K562 (cell line): ENCODE measurements at regions not wholly inside any gene's neighbourhood (a gene's known extent, or its start where the extent isn't known, plus 50 kb on each side); places are given as distances from the start of the nearest gene placed in this dataset.

Experiments
- ATAC-seq: fragments of 200-7000 bp; cut with Tn5 transposase; 3 replicates; pipeline ENCODE4 v1.9.1; 2020; ENCODE audit warnings: moderate library complexity
- BruUV-seq: library from RNA; stranded (reverse); fragments of 400-500 nt; replicated peaks from 2 replicates; lab custom pipeline; 2021; lab: Mats Ljungman, UMichigan
- CTCF ChIA-PET: fragments of 300-600 bp; formaldehyde crosslinking; extraction: SDS; loops from one replicate; lab custom pipeline; 2021; ENCODE audit warnings: low intra/inter-chr PET ratio; lab: Yijun Ruan, JAX
- POLR2A ChIA-PET: fragments of 300-600, 350-650 bp; sonication (Branson Sonifier 250); formaldehyde crosslinking; extraction: SDS; loops from one replicate; lab custom pipeline; 2021; ENCODE audit warnings: antibody characterized with exemption, inconsistent platforms; lab: Yijun Ruan, JAX
- DNase-seq, 4 experiments: peaks; one replicate each; pipeline versions ENCODE4 v3.0.0 to v3.0.0-alpha.2; 2011 to 2018; ENCODE audit warnings: low spot score in 3 of 4, mixed read lengths in 3 of 4; ENCODE audit errors: extremely low read depth in 1 of 4
- FAIRE-seq: peaks from 2 replicates; lab custom pipeline; 2011; peaks lifted over from hg19 to GRCh38; lab: Jason Lieb, UNC
- H2AFZ ChIP-seq: 2 replicates; pipeline ENCODE4 v1.6.0; 2011; ENCODE audit warnings: low read depth, low read length, control low read depth, inconsistent platforms
- H3K27ac ChIP-seq: fragments of 200-600 bp; 3 replicates; pipeline ENCODE4 v1.8.0; 2011; ENCODE audit warnings: low read depth, mild to moderate bottlenecking, control low read depth, inconsistent platforms, low read length, moderate library complexity, mixed read lengths; ENCODE audit errors: extremely low read depth
- H3K27me3 ChIP-seq, 2 experiments: fragments of 300-600 bp in 1 of 2; 2 replicates in 1 of 2; 3 replicates in 1 of 2; pipeline versions ENCODE4 v1.6.0 to v1.8.0; 2011; ENCODE audit warnings: inconsistent platforms in 2 of 2, low read length in 2 of 2, mild to moderate bottlenecking in 1 of 2, mixed read lengths in 1 of 2, moderate library complexity in 1 of 2; ENCODE audit not compliant: control insufficient read depth in 2 of 2, insufficient read depth in 2 of 2
- H3K36me3 ChIP-seq: fragments of 300-600 bp; 3 replicates; pipeline ENCODE4 v1.8.0; 2011; ENCODE audit warnings: mild to moderate bottlenecking, low read length, inconsistent platforms; ENCODE audit not compliant: control insufficient read depth, insufficient read depth
- H3K4me1 ChIP-seq, 2 experiments: fragments of 200-600 bp in 1 of 2; replicated peaks in 1 of 2; 2 replicates in 1 of 2; 3 replicates in 1 of 2; pipeline versions ENCODE4 v1.5.1 to v1.8.0; 2011; ENCODE audit warnings: inconsistent platforms in 2 of 2, low read length in 2 of 2, mild to moderate bottlenecking in 1 of 2, mixed read lengths in 1 of 2, moderate library complexity in 1 of 2; ENCODE audit not compliant: control insufficient read depth in 2 of 2, insufficient read depth in 2 of 2
- H3K4me2 ChIP-seq: 2 replicates; pipeline ENCODE4 v1.6.1; 2011; ENCODE audit warnings: low read length, control low read depth, inconsistent platforms, mixed read lengths; ENCODE audit not compliant: insufficient read depth
- H3K4me3 ChIP-seq: fragments of 200-600 bp; sonication (generic), shearing (Covaris generic); 2 replicates; pipeline ENCODE4 v1.5.1; 2016; ENCODE audit warnings: control low read depth, inconsistent platforms
- H3K79me2 ChIP-seq: fragments of 200-600 bp; 3 replicates; pipeline ENCODE4 v1.8.0; 2011; ENCODE audit warnings: low read length, inconsistent platforms; ENCODE audit not compliant: control insufficient read depth, insufficient read depth
- H3K9ac ChIP-seq, 2 experiments: 2 replicates each; pipeline versions ENCODE4 v1.6.0 to v1.6.1; 2011; ENCODE audit warnings: low read depth in 2 of 2, low read length in 2 of 2, control low read depth in 1 of 2, inconsistent platforms in 1 of 2, mild to moderate bottlenecking in 1 of 2, mixed read lengths in 1 of 2; ENCODE audit not compliant: insufficient read depth in 1 of 2
- H3K9me1 ChIP-seq: one replicate; pipeline ENCODE4 v1.6.0; 2011; ENCODE audit warnings: inconsistent platforms, mild to moderate bottlenecking, low read length, moderate library complexity; ENCODE audit not compliant: control insufficient read depth, insufficient read depth
- H3K9me3 ChIP-seq: replicated peaks from 2 replicates; pipeline ENCODE4 v1.5.1; 2011; ENCODE audit warnings: low read depth, low read length, inconsistent platforms; ENCODE audit not compliant: control insufficient read depth, insufficient read depth
- H4K20me1 ChIP-seq: replicated peaks from 2 replicates; pipeline ENCODE4 v1.6.1; 2011; ENCODE audit warnings: low read length, inconsistent platforms, mixed read lengths; ENCODE audit not compliant: control insufficient read depth, insufficient read depth
- ARID3A ChIP-seq: IDR thresholded peaks from 2 replicates; pipeline ENCODE4 v1.6.1; 2012; ENCODE audit warnings: low read depth, low read length, improper control_type of control experiment, borderline replicate concordance
- LARP7 ChIP-seq: fragments of 450-650 bp; IDR thresholded peaks from 2 replicates; pipeline ENCODE4 v1.6.1; 2016
- MITF ChIP-seq: IDR thresholded peaks from 2 replicates; pipeline ENCODE4 v1.6.1; 2014; ENCODE audit warnings: antibody characterized with exemption
- NELFE ChIP-seq: IDR thresholded peaks from 2 replicates; pipeline ENCODE4 v1.6.1; 2011; ENCODE audit warnings: mild to moderate bottlenecking; ENCODE audit not compliant: insufficient read depth, insufficient read length
- PHTF2 ChIP-seq: fragments of 250-450 bp; sonication (Bioruptor Pico); IDR thresholded peaks from 2 replicates; pipeline ENCODE4 v1.5.0; 2021; ENCODE audit warnings: mild to moderate bottlenecking
- RBM14 ChIP-seq: fragments of 200-400 bp; formaldehyde crosslinking; IDR thresholded peaks from 2 replicates; pipeline ENCODE4 v1.6.1; 2018; ENCODE audit warnings: low read depth, mild to moderate bottlenecking, low read length, moderate library complexity, borderline replicate concordance; ENCODE audit not compliant: insufficient read depth
- RFX1 ChIP-seq: fragments of 450-650 bp; IDR thresholded peaks from 2 replicates; pipeline ENCODE4 v1.6.1; 2016; ENCODE audit warnings: mild to moderate bottlenecking, moderate library complexity
- ZFP36 ChIP-seq: fragments of 150-350 bp; IDR thresholded peaks from 2 replicates; pipeline ENCODE4 v1.6.1; 2018; ENCODE audit warnings: low read length, low read depth; ENCODE audit not compliant: partially characterized antibody
- ZFX ChIP-seq: sonication (generic); formaldehyde crosslinking; IDR thresholded peaks from 2 replicates; pipeline ENCODE4 v1.8.0; 2022; ENCODE audit warnings: mild to moderate bottlenecking, missing genetic modification reagents, moderate library complexity
- ZNF282 ChIP-seq: sonication (generic); formaldehyde crosslinking; IDR thresholded peaks from 2 replicates; pipeline ENCODE4 v1.8.1; 2023; ENCODE audit warnings: missing genetic modification reagents
- ZNF449 ChIP-seq: fragments of 250-450 bp; sonication (Bioruptor Pico); IDR thresholded peaks from 2 replicates; pipeline ENCODE4 v1.8.0; 2022; ENCODE audit warnings: moderate library complexity, mild to moderate bottlenecking, inconsistent platforms
- ZNF511 ChIP-seq: sonication (generic); formaldehyde crosslinking; IDR thresholded peaks from 2 replicates; pipeline ENCODE4 v1.8.0; 2022; ENCODE audit warnings: mild to moderate bottlenecking, missing genetic modification reagents
- WGBS: fragments of 100-300 bp; shearing (Covaris generic); methylation state at CpG from one replicate; pipeline ENCODE4 v1.1.6; 2016; ENCODE audit warnings: low coverage, mixed read lengths; ENCODE audit not compliant: insufficient coverage; ENCODE audit errors: missing lambda C conversion rate; 5-methylcytosine and 5-hydroxymethylcytosine counted together
- in situ Hi-C: fragments of 300-500 bp; cut with MboI; formaldehyde crosslinking; loops from 4 replicates; pipeline ENCODE4 v1.15.0; 2018; ENCODE audit warnings: inconsistent platforms, mixed read lengths
- intact Hi-C: fragments of 100-400 bp; cut with micrococcal nuclease; formaldehyde crosslinking; loops from 2 replicates; pipeline ENCODE4 v1.14.2; 2022
- TF ChIP-seq, protein P1 (sequence below), 2 experiments: fragments of 200-800 bp in 1 of 2; sonication (Bioruptor generic) in 1 of 2; sonication (generic) in 1 of 2; formaldehyde crosslinking in 1 of 2; IDR thresholded peaks in 1 of 2; conservative IDR thresholded peaks in 1 of 2; 2 replicates each; pipeline versions ENCODE4 v1.5.0 to v1.6.1; 2016 to 2020; ENCODE audit warnings: missing compliant biosample characterization in 1 of 2, missing genetic modification characterization in 1 of 2, missing genetic modification reagents in 1 of 2

GRCh38 chr1:209405183-209405814 lies 178.2 kb upstream of the CAMK1G start:
- CTCF ChIA-PET = no interaction called here
- no peak overlapping the region for H2AFZ ChIP-seq
- no peaks in the 10 kb centered on the region for H3K79me2 ChIP-seq
- no peaks in the 10 kb centered on the region for H3K4me1 ChIP-seq
- BruUV-seq = no TSS peak
- H3K27me3 ChIP-seq = no peaks in the 10 kb centered on the region
- H3K4me3 ChIP-seq = no peak overlapping the region
- intact Hi-C loops = no loop called here
- WGBS = 0% methylated on average over 5 of the region's 5 CpGs
- POLR2A ChIA-PET = no interaction called here
- no peaks in the 10 kb centered on the region for H3K9me1 ChIP-seq
- FAIRE-seq (no peak), DNase-seq (no peak), ATAC-seq (no peak)
- no peaks in the 10 kb centered on the region for H4K20me1 ChIP-seq
- no peak overlapping the region for H3K4me2 ChIP-seq
- in situ Hi-C loops = no loop called here
- no peak overlapping the region for H3K9ac ChIP-seq
- H3K9me3 ChIP-seq = no peaks in the 10 kb centered on the region
- no peak overlapping the region for H3K27ac ChIP-seq
- no peaks in the 10 kb centered on the region for H3K36me3 ChIP-seq
- no peak for TF ChIP-seq LARP7
- TF ChIP-seq PHTF2 = no peak
- no peak for TF ChIP-seq MITF
- no peak for TF ChIP-seq RFX1
- no peak for TF ChIP-seq ZFP36
- no peak for TF ChIP-seq RBM14
- TF ChIP-seq ARID3A = no peak
- no peak for TF ChIP-seq ZNF449
- no peak for TF ChIP-seq ZNF282 (CRISPR knock-in tag)
- TF ChIP-seq ZNF511 = no peak
- TF ChIP-seq, protein P1, sequence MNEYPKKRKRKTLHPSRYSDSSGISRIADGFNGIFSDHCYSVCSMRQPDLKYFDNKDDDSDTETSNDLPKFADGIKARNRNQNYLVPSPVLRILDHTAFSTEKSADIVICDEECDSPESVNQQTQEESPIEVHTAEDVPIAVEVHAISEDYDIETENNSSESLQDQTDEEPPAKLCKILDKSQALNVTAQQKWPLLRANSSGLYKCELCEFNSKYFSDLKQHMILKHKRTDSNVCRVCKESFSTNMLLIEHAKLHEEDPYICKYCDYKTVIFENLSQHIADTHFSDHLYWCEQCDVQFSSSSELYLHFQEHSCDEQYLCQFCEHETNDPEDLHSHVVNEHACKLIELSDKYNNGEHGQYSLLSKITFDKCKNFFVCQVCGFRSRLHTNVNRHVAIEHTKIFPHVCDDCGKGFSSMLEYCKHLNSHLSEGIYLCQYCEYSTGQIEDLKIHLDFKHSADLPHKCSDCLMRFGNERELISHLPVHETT (CRISPR knock-in tag; conservative IDR thresholded peaks at IDR 0.05 in 1 of 2, IDR thresholded peaks at IDR 0.05 in 1 of 2) = no peak
- no peak for TF ChIP-seq ZFX (CRISPR knock-in tag)
- no peak for TF ChIP-seq NELFE
